Central memory CD8-positive, alpha-beta T cell (primary cell): ENCODE measurements at regions not wholly inside any gene's neighbourhood (a gene's known extent, or its start where the extent isn't known, plus 50 kb on each side); places are given as distances from the start of the nearest gene placed in this dataset.
"Not testable (repeated sequence)": the region's sequence is repeated elsewhere in the genome, so short reads cannot be mapped to it uniquely, and the experiment has no call there.

Experiments
- ATAC-seq: fragments of 150-1000 bp; cut with Tn5 transposase; replicated peaks from 2 replicates; pipeline ENCODE4 v1.10.0; 2022; ENCODE audit warnings: mild to moderate bottlenecking, moderate FRiP score, moderate number of reproducible peaks; ENCODE audit not compliant: poor library complexity, severe bottlenecking; ENCODE audit errors: extremely low read depth
- DNase-seq, 2 donors: peaks; one replicate each; pipeline ENCODE4 v3.0.0; 2021; ENCODE audit warnings: low spot score in 2 of 2
- H3K27ac Mint-ChIP-seq: one replicate; pipeline ENCODE4 v1.8.0; 2022; ENCODE audit warnings: low read depth, mild to moderate bottlenecking, moderate library complexity, mixed read lengths
- H3K27me3 Mint-ChIP-seq: one replicate; pipeline ENCODE4 v1.8.0; 2022; ENCODE audit warnings: mixed read lengths
- H3K36me3 Mint-ChIP-seq: one replicate; pipeline ENCODE4 v1.8.0; 2022; ENCODE audit warnings: mild to moderate bottlenecking, moderate library complexity, mixed read lengths; ENCODE audit not compliant: insufficient read depth
- H3K4me1 Mint-ChIP-seq: one replicate; pipeline ENCODE4 v1.8.0; 2022; ENCODE audit warnings: mixed read lengths
- H3K4me3 Mint-ChIP-seq: one replicate; pipeline ENCODE4 v1.8.0; 2022; ENCODE audit warnings: mild to moderate bottlenecking, moderate library complexity, mixed read lengths
- H3K9me3 Mint-ChIP-seq: one replicate; pipeline ENCODE4 v1.8.0; 2022; ENCODE audit warnings: mixed read lengths

DNA sequence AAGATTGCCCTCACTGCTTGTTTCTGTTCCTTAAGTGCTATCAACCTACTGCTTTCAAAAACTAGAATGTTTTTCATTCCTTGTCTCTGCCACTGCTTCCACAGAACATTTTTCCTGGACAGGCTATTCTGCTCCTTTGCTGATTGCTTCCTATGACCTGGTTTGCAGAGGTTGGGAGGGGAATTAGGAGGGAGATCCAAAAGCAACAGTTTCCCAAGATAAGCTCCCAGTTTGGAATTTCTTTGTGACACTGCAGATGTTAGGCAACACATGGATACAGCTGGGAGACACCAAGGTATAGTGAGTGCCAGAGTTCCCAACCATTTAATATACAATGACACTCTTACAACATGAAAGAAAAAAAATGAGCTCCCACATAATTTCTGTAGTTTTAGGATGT lies 1036.5 kb downstream of the ROBO2 start:
- ATAC-seq (no peak), DNase-seq (no peak)
- no peak overlapping the region for H3K27ac Mint-ChIP-seq
- H3K4me3 Mint-ChIP-seq = no peak overlapping the region
- H3K9me3 Mint-ChIP-seq = peaks cover 28% of the 10 kb centered on the region
- no peaks in the 10 kb centered on the region for H3K36me3 Mint-ChIP-seq
- H3K27me3 Mint-ChIP-seq = no peaks in the 10 kb centered on the region
- no peaks in the 10 kb centered on the region for H3K4me1 Mint-ChIP-seq

DNA sequence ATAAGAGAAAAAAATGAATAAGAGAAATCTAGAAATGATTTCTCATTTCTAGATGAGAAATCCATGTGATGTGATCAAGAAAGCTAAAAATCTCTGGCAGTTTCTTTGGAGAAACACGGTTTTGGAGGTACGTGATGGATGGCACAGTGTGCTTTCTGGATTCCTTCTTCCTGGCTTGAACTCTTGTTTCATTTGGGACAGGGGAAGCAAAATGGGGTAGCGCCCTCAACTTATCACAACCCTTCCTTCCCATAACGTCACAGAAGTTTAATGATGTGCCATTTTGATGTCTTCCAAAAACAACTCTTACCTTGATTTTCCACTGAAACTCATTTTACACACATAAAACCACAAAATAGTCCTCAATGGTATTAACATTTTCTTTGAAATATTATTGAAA lies 1037.3 kb downstream of the ROBO2 start:
- Mint-ChIP-seq H3K9me3 (peaks cover 28% of the 10 kb centered on the region), H3K36me3 (no peaks in the 10 kb centered on the region), H3K4me3 (no peak overlapping the region), H3K27ac (no peak overlapping the region), H3K4me1 (no peaks in the 10 kb centered on the region), H3K27me3 (no peaks in the 10 kb centered on the region)
- no peak for DNase-seq
- no peak for ATAC-seq

DNA sequence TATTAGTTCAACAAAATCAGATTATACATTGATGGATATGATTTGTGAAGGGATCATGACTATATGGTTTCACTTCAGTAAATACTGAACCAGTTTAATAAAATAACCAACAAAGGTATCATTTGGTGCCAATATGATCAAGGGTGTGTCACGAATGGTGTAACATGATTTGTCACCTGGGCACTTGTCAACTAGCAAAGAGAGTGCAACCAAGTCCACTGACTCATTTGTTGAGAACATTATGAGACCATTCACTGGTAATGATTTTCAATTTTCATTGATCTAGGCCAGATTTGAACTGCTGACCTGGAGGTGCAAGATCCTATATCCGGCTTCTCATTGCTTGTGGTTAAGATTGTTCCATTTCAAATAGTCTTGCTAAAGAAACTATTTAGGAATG lies 1037.9 kb downstream of the ROBO2 start:
- H3K4me3 Mint-ChIP-seq = no peak overlapping the region
- peaks cover 30% of the 10 kb centered on the region for H3K9me3 Mint-ChIP-seq
- H3K36me3 Mint-ChIP-seq = no peaks in the 10 kb centered on the region
- no peak overlapping the region for H3K27ac Mint-ChIP-seq
- no peaks in the 10 kb centered on the region for H3K4me1 Mint-ChIP-seq
- H3K27me3 Mint-ChIP-seq = no peaks in the 10 kb centered on the region
- DNase-seq = no peak
- no peak for ATAC-seq

DNA sequence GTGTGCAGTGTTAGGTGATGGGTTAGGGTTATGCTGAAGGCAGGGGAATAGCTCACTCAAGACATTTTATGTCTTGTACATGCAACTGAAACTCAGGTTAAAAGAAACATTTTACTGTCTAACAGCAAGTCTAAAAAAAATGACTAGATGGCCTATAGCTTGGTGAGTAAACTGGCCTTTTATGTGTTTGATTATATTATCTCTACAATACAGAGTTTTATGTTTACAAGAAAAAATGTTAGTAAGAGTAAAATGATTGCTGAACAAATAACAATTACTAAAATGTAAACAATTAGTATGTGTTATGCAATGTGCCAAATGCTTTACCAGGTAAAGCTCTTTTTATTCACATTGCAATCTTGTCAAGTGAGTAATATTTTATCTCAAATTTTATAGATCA lies 1039.6 kb downstream of the ROBO2 start:
- Mint-ChIP-seq H3K9me3 (peaks cover 28% of the 10 kb centered on the region), H3K36me3 (no peaks in the 10 kb centered on the region), H3K27me3 (no peaks in the 10 kb centered on the region), H3K4me3 (no peak overlapping the region), H3K27ac (no peak overlapping the region), H3K4me1 (no peaks in the 10 kb centered on the region)
- DNase-seq (no peak), ATAC-seq (no peak)

DNA sequence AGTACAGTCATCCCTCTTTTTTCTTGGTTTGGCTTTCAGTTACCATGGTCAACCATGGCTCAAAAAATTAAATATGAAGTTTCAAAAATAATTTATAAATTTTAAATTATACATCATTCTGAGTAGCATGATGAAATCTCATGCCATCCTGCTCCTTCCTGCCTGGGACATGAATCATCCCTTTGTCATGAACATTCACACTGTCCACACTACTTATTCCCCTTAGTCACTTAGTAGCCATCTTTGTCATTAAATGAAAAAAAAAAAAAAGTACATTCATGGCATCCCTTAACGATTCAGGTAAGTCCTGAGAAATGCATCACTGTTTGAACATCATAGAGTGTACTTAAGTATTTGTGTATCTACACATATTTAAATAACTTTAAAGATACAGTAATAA lies 1046.3 kb downstream of the ROBO2 start:
- H3K27ac Mint-ChIP-seq = no peak overlapping the region
- DNase-seq (no peak), ATAC-seq (no peak)
- H3K36me3 Mint-ChIP-seq = no peaks in the 10 kb centered on the region
- no peaks in the 10 kb centered on the region for H3K27me3 Mint-ChIP-seq
- no peak overlapping the region for H3K4me3 Mint-ChIP-seq
- no peaks in the 10 kb centered on the region for H3K4me1 Mint-ChIP-seq
- peaks cover 18% of the 10 kb centered on the region for H3K9me3 Mint-ChIP-seq

DNA sequence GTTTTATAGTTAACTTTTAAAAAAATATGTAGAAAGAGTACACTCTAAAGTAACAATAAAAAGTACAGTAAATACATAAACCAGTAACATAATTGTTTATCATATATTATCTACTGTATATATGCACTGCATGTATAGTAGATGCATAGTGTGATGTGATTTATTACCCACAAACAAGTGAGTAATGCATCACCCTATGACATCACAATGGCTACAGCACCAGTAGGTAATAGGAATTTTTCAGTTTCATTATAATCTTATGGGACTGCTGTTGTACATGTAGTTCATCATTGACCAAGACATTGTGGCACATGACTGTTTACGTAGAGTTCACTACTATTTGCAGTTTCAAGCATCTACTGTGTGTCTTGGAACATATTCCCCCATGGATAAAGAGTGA lies 1047.2 kb downstream of the ROBO2 start:
- no peak for ATAC-seq
- H3K4me3 Mint-ChIP-seq = no peak overlapping the region

DNA sequence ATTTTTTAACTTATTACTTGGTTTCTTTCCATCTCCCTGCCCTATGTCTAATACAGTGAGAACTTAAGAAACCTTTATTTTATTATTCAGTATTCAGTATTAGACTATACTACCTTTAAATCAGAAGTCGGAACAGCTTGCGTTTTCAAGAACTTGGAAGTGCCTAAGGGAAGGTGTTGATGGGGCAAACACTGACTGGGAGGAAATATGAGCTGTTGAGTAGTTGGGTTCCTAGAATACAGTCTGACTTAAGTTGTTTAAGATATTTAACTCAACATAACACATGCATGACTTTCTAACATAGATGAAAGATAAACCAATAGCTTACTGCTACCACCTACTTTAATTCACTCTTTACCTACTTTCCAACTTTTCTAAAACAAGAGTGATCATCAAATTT lies 1048.1 kb downstream of the ROBO2 start:
- Mint-ChIP-seq H3K27ac (no peak overlapping the region), H3K27me3 (no peaks in the 10 kb centered on the region), H3K36me3 (no peaks in the 10 kb centered on the region), H3K4me1 (no peaks in the 10 kb centered on the region), H3K4me3 (no peak overlapping the region), H3K9me3 (peaks cover 21% of the 10 kb centered on the region)
- ATAC-seq (no peak), DNase-seq (no peak)

More for the DNA sequence above, 1047.2 kb downstream of the ROBO2 start:
- H3K9me3 Mint-ChIP-seq = peaks cover 18% of the 10 kb centered on the region
- no peak overlapping the region for H3K27ac Mint-ChIP-seq
- no peaks in the 10 kb centered on the region for H3K27me3 Mint-ChIP-seq
- no peaks in the 10 kb centered on the region for H3K36me3 Mint-ChIP-seq
- H3K4me1 Mint-ChIP-seq = no peaks in the 10 kb centered on the region
- DNase-seq = no peak

DNA sequence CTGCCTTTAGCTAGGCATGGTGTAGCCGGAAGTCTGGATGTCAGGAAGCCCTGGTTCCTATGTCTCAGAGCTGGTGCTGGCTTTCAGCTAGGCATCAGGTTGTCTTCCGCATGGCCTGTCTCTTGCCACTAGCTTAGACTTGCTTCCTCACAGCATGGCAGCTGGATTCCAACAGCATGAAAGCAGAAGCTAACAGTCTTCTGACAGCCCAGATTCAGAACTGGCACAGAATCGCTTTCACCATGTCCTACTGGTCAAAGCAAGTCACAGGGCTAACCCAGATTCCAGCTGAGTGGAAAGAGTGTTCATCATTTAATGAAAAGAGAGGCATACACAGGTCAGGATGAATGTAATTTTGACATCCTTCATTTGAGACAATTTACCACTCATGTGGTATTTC lies 1050.5 kb downstream of the ROBO2 start:
- no peak overlapping the region for H3K27ac Mint-ChIP-seq
- peaks cover 25% of the 10 kb centered on the region for H3K9me3 Mint-ChIP-seq
- H3K36me3 Mint-ChIP-seq = no peaks in the 10 kb centered on the region
- DNase-seq = no peak
- H3K27me3 Mint-ChIP-seq = no peaks in the 10 kb centered on the region
- ATAC-seq = no peak
- no peak overlapping the region for H3K4me3 Mint-ChIP-seq
- no peaks in the 10 kb centered on the region for H3K4me1 Mint-ChIP-seq

DNA sequence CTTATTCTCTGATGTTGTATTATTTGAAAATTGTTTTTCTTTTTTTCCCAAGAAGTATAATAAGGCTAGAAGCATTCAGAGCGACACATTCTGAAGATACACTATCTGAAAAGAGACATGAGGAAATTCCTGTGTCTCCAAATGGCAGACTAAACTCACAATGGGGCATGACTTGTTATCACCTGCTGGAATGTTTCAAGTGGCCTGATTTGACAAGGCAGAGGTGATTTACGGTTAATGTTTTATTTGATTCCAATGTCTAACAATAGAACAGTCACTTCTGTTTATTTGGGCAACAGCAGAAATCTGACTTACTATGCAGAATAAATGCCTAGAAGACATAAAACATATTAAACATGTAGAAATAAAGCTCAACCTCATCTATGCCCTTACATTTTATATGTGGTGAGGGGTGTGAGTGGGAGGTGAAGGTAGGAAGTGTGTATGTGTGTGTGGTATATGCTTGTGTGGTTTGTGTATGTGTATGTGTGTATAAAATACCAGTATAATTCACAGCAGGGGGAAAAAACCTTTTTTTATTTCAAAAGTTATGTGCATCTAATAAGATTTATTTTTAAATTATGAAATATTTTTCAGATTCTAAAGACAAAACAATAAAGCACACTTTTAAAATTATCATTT lies 1051.7 kb downstream of the ROBO2 start:
- Mint-ChIP-seq H3K4me3 (no peak overlapping the region), H3K27me3 (no peaks in the 10 kb centered on the region), H3K9me3 (peaks cover 26% of the 10 kb centered on the region), H3K36me3 (no peaks in the 10 kb centered on the region), H3K27ac (no peak overlapping the region), H3K4me1 (no peaks in the 10 kb centered on the region)
- DNase-seq (no peak), ATAC-seq (no peak)

DNA sequence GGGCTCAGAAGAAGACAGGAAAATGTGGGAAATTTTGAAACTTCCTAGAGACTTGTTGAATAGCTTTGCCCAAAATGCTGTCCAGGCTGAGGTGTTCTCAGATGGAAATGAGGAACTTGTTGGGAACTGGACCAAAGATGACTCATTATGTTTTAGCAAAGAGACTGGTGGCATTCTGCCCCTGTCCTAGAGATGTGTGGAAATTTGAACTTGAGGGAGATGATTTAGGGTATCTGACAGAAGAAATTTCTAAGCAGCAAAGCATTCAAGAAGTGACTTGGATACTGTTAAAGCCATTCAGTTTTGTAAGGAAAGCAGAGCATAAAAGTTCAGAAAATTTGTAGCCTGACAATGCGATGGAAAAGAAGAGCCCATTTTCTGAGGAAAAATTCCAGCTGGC lies 1052.7 kb downstream of the ROBO2 start:
- not testable (repeated sequence) for H3K36me3 Mint-ChIP-seq, ATAC-seq, H3K27me3 Mint-ChIP-seq, H3K4me1 Mint-ChIP-seq, H3K27ac Mint-ChIP-seq, DNase-seq, H3K4me3 Mint-ChIP-seq
- peaks cover 26% of the 10 kb centered on the region for H3K9me3 Mint-ChIP-seq

DNA sequence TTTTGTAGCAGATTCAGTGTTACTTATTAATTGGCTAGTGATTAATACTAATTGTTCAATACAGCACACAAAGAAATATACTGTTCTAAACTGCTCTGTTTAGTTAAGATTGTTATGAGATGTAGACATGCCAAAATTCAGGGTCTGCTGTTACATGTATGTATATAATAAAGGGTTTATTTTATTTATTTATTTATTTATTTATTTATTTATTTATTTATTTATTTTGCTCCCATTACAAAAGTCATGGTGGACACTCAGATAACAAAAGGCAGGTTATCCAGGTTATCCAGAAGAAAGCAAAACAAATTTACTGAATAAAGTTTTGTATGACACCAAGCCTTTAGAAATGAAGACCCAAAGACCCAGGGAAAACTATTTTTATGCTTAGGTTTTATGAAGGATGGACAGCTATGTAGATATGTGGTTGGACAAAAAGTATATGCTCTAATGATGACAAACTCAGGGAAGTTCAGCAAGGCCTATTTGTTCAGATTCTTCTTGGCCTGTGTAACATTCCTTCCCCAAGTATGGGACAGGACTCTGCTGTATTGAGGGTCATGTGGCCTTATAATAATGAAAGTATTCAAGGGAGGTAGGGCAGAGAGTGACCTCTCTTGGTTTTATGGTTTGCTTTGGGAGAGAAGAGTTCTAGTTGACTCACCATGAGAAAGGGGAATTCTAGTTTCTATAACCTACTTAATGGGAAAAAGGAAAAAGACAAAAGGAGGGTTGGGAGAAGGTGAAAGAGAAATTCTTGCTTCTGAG lies 1056.8 kb downstream of the ROBO2 start:
- Mint-ChIP-seq H3K4me3 (no peak overlapping the region), H3K4me1 (no peaks in the 10 kb centered on the region), H3K27ac (no peak overlapping the region), H3K36me3 (no peaks in the 10 kb centered on the region), H3K27me3 (no peaks in the 10 kb centered on the region), H3K9me3 (peaks cover 32% of the 10 kb centered on the region)
- no peak for DNase-seq
- no peak for ATAC-seq

DNA sequence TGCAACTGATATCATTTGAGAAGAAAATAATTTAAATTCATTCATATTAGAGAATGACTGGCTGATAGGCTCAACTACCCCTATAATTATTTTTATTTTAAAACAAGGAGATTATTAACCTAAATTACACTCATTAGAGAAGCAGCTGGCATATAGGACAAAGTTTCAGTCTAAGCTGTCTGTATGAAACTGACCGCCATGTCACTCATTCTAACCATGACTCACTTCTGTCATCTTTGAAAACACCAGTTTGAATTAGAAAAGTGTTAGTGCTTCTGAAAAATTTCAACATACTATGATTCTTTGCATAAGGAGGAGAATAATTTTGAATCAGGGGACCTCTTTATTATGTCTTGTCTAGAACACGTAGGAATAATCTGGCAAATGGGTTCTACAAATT lies 1058.5 kb downstream of the ROBO2 start:
- Mint-ChIP-seq H3K4me3 (no peak overlapping the region), H3K9me3 (peaks cover 26% of the 10 kb centered on the region), H3K27ac (no peak overlapping the region), H3K4me1 (no peaks in the 10 kb centered on the region), H3K36me3 (no peaks in the 10 kb centered on the region), H3K27me3 (no peaks in the 10 kb centered on the region)
- no peak for DNase-seq
- ATAC-seq = no peak

DNA sequence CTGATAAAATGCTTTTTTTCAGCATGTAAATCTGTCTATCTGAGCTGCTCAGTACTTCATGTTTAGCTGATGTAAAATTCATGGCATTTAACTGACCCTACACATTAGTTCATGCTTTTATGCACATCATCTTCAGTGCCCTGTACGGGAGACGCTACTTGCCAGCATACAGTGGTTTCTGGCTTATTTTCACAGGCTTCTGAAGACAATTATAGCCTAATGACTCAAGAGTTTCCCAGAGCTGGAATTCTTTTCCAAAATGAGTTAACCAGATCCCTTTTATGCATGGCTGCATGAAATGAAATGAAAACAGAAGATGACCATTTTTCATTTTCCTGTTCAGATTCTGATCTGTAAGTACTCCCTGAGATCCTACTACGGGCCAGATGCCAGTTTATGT lies 1061.5 kb downstream of the ROBO2 start:
- no peaks in the 10 kb centered on the region for H3K27me3 Mint-ChIP-seq
- no peak for DNase-seq
- ATAC-seq = no peak
- no peaks in the 10 kb centered on the region for H3K36me3 Mint-ChIP-seq
- no peak overlapping the region for H3K27ac Mint-ChIP-seq
- peaks cover 12% of the 10 kb centered on the region for H3K9me3 Mint-ChIP-seq
- H3K4me1 Mint-ChIP-seq = no peaks in the 10 kb centered on the region
- no peak overlapping the region for H3K4me3 Mint-ChIP-seq
